NCI-H1105 treated with DMSO at 0.1 percent for 48 hours (cell line): ENCODE measurements at regions not wholly inside any gene's neighbourhood (a gene's known extent, or its start where the extent isn't known, plus 50 kb on each side); places are given as distances from the start of the nearest gene placed in this dataset.
"Not testable (repeated sequence)": the region's sequence is repeated elsewhere in the genome, so short reads cannot be mapped to it uniquely, and the experiment has no call there.

Source experiments
- DNase-seq: peaks from one replicate; lab custom pipeline; 2025; lab: John Stamatoyannopoulos, UW

DNA sequence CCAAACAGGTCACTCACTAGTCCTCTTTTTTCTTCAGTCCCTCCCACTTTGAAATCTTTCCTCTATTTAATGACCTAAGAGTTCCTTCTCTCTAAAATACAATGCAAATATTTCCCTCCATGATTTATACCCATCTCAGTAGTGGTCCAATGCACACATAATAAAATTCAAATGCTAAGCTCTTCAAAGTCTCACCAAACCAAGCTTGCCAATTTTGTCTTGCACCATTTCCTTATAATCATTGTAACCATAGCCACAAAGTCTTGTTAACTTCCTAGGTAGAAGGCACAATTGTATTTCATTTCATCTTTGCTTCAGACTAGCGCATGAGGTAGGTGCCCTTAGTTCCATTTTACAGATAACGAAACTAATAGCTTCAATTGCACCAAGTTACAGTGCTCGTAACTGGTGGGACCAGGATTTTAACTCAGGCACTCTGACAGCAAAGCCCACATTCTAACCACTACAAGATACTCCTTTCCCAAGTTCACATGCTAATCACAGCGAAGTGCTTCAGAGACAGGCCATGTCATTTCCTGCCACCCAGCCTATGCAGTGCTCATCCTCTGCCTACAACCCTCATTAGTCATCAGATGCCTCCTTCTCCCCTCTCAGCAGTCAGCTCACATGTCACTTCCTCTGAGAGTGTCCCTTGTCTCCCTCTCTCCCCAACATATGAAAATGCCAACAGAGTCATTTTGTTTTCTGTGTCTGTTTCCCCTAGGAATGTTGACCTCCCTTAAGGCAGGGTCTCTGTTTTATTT, 66.9 kb upstream of the PPARGC1A start:
- DNase-seq = no peak

DNA sequence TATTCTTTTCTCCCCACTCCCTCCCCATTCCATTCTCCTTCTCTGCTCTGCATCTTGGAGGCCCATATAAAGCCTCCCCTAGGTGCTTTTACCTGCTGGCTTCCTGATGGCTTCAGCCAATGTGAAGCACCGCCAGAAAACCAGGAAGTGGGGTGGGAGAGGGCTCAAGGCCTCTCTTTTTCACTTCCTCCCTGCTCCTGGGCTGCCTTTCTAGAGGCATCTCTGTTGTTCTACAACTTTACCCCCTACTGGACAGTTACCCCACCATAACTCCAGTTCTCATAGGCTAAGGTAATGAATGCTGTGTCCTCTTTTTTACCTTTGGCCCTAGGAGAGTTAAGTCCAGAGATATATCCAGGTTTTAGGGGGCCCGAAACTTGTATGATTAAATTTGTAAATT, 62.4 kb upstream of the PPARGC1A start:
- no peak for DNase-seq

DNA sequence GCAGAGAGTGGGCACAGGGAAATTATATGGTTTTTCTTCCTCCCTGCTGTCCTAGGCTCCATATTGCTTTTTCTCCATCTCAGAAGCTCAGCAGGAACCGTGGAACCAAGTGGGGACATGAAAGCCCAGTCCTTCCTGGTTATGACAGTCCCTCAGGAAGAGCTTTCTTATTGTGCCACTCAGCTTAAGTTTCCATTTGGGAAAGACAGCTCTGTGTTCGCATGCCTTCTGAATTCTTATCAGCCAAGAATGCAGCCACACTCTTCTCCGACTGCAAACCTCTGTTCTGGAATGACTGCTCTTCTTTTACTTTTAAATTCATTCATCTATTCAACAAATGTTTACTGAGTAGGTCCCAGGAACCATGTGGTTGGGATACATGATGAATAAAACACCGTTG, 58.0 kb upstream of the PPARGC1A start:
- DNase-seq = no peak

DNA sequence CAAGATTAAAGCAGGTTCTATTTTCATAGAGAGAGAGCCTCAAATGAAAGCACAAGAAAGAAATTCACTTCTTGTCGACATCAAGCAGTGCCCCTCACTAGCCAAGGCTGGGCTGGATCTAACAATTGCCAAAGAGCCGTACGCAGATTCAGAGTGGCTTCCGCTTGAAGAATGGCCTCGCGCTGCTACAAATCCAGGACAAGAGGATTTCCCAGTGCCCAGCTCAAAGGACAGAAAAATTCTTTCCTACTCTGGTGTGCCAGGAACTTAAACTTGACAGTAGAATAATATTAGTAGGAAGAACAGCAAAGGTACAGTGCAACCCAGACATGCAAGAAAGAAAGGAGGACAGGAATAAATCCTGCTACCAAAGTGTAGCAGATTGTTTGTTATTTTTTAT, 56.5 kb upstream of the PPARGC1A start:
- DNase-seq = no peak

DNA sequence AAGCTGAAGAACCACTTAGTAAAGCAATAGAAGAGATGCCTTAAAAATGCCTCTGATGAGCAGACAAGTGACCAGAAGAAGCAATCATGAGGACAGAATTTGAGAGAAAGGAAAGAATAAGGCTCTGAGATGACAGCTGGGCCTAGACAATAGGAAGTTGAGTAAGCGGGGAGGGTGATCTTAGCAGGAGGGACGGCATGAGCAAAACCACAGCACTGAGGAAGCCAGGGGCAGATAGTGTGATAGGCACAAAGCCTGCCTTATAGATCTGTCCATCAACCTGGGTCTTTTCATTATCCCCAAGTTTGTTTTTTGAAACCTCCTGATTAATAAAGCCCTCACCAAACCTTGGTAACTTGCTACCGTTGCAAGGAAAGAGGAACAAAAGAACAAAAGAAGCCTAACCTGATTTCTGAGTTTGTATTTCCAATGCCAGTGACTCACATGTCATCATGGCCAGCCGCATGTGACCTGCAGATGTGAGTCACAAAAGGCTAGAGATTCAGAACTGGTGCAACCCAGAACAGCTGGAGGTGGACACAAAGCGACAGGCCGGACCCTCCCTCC, 55.7 kb upstream of the PPARGC1A start:
- DNase-seq = no peak

DNA sequence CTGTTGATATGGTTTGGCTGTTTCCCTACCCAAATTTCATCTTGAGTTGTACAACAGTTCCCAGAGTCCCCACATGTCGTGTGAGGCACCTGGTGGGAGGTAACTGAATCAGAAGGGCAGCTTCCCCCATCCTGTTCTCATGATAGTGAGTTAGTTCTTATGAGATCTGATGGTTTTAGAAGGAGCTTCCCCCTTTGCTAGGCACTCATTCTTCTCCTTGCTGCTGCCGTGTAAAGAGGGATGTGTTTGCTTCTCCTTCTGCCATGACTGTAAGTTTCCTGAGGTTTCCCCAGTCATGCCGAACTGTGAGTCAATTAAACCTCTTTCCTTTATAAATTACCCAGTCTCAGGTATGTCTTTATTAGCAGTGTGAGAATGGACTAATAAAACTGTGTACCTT, 54.7 kb upstream of the PPARGC1A start:
- DNase-seq = not testable (repeated sequence)

DNA sequence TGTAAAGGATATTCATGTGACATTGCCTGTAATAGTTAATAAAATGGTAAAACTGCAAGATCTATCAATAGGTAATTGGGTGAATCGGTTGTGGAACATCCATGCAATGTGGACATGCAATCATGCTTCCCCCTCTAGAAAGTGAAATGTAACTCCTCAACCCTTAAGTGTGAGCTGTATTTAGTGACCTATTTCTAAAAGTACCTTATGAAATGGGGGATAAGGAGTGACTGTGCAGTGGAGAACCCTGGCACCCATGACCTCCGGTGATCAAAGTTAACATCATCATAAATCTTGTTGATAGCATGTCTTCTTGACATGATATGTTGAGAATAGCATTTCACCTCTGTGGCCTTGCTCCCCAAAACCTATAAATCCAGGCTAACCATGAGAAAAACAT, 53.6 kb upstream of the PPARGC1A start:
- DNase-seq = no peak

DNA sequence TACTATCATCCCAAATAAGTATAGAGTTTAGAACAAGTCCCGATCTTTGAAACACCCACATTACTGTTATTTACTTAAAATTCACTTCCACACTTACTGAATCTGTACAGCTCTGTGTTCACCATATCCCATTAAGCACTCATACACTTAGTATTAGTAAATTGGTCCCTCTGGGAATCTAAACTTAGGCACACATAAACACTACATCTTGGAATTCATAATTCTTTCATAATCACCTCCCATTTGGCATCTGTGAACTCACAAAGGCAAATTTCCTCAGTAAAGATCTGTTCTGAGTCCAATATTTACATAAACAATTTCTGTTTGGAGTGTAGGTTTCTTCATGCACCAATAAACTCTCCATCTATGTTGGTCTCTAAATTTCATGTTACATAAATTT, 52.6 kb upstream of the PPARGC1A start:
- DNase-seq = no peak
